HG02884 (cell line): ENCODE measurements at regions not wholly inside any gene's neighbourhood (a gene's known extent, or its start where the extent isn't known, plus 50 kb on each side); places are given as distances from the start of the nearest gene placed in this dataset.

Experiments
- ATAC-seq: cut with Tn5 transposase; IDR thresholded peaks from one replicate; pipeline ENCODE4 v1.9.1; 2021; ENCODE audit warnings: mild to moderate bottlenecking, moderate library complexity; ENCODE audit not compliant: unreplicated experiment

GRCh38 chr20:60599381-60599780 lies 641.2 kb downstream of the CDH26 start:
- no peak for ATAC-seq

- no peak for ATAC-seq
These were observed 641.8 kb downstream of the CDH26 start for GRCh38 chr20:60600036-60600435.

- no peak for ATAC-seq
These were observed 628.0 kb upstream of the CDH4 start for GRCh38 chr20:60624066-60624465.

- ATAC-seq, result no peak
These were observed 624.1 kb upstream of the CDH4 start for GRCh38 chr20:60627751-60628565.

- no peak for ATAC-seq
These were observed 623.3 kb upstream of the CDH4 start for GRCh38 chr20:60628749-60629148.

- ATAC-seq, result no peak
These were observed 622.9 kb upstream of the CDH4 start for GRCh38 chr20:60629206-60629605.

- no peak for ATAC-seq
These were observed 621.5 kb upstream of the CDH4 start for GRCh38 chr20:60630609-60631008.

GRCh38 chr20:60631585-60632287 lies 620.3 kb upstream of the CDH4 start:
- ATAC-seq, result no peak

- no peak for ATAC-seq
These were observed 619.4 kb upstream of the CDH4 start for GRCh38 chr20:60632391-60633262.

- ATAC-seq, result no peak
These were observed 617.4 kb upstream of the CDH4 start for GRCh38 chr20:60634491-60635172.

GRCh38 chr20:60636417-60636816 lies 615.6 kb upstream of the CDH4 start:
- no peak for ATAC-seq

GRCh38 chr20:60637801-60638200 lies 614.3 kb upstream of the CDH4 start:
- ATAC-seq, result no peak

GRCh38 chr20:60638430-60639098 lies 613.5 kb upstream of the CDH4 start:
- ATAC-seq, result no peak

GRCh38 chr20:60641879-60642447 lies 610.1 kb upstream of the CDH4 start:
- no peak for ATAC-seq

- no peak for ATAC-seq
These were observed 609.5 kb upstream of the CDH4 start for GRCh38 chr20:60642541-60642940.

GRCh38 chr20:60648556-60648955 lies 603.5 kb upstream of the CDH4 start:
- no peak for ATAC-seq

- no peak for ATAC-seq
These were observed 602.5 kb upstream of the CDH4 start for GRCh38 chr20:60649541-60649940.

GRCh38 chr20:60650087-60650486 lies 602.0 kb upstream of the CDH4 start:
- ATAC-seq, result no peak

GRCh38 chr20:60652046-60652445 lies 600.0 kb upstream of the CDH4 start:
- no peak for ATAC-seq

- no peak for ATAC-seq
These were observed 599.4 kb upstream of the CDH4 start for GRCh38 chr20:60652615-60653014.
